ENCODE measurements at regions not wholly inside any gene's neighbourhood (a gene's known extent, or its start where the extent isn't known, plus 50 kb on each side); places are given as distances from the start of the nearest gene placed in this dataset.

- H3K4me3 ChIP-seq, result no peak overlapping the region
- no peaks in the 10 kb centered on the region for H3K27me3 ChIP-seq
- H3K36me3 ChIP-seq, result no peaks in the 10 kb centered on the region
- 54% methylated on average over 6 of the region's 6 CpGs for WGBS (ENCODE audit: insufficient coverage, low coverage, low lambda C conversion rate, missing lambda C conversion rate)
- no peak for TF ChIP-seq POLR2A (IDR thresholded peaks at IDR 0.05)
- TF ChIP-seq, protein P1, sequence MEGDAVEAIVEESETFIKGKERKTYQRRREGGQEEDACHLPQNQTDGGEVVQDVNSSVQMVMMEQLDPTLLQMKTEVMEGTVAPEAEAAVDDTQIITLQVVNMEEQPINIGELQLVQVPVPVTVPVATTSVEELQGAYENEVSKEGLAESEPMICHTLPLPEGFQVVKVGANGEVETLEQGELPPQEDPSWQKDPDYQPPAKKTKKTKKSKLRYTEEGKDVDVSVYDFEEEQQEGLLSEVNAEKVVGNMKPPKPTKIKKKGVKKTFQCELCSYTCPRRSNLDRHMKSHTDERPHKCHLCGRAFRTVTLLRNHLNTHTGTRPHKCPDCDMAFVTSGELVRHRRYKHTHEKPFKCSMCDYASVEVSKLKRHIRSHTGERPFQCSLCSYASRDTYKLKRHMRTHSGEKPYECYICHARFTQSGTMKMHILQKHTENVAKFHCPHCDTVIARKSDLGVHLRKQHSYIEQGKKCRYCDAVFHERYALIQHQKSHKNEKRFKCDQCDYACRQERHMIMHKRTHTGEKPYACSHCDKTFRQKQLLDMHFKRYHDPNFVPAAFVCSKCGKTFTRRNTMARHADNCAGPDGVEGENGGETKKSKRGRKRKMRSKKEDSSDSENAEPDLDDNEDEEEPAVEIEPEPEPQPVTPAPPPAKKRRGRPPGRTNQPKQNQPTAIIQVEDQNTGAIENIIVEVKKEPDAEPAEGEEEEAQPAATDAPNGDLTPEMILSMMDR (IDR thresholded peaks at IDR 0.05), result no peak
- DNase-seq (no peak), ATAC-seq (no peak)
- no peaks in the 10 kb centered on the region for H3K4me1 ChIP-seq
- intact Hi-C loops (cut with DNase I), result no loop called here
- H3K9me3 ChIP-seq, result no peaks in the 10 kb centered on the region
- no peak overlapping the region for H3K27ac ChIP-seq
These were observed 352.4 kb downstream of the SOCS6 start for GRCh38 chr18:70641156-70641775.

DNA sequence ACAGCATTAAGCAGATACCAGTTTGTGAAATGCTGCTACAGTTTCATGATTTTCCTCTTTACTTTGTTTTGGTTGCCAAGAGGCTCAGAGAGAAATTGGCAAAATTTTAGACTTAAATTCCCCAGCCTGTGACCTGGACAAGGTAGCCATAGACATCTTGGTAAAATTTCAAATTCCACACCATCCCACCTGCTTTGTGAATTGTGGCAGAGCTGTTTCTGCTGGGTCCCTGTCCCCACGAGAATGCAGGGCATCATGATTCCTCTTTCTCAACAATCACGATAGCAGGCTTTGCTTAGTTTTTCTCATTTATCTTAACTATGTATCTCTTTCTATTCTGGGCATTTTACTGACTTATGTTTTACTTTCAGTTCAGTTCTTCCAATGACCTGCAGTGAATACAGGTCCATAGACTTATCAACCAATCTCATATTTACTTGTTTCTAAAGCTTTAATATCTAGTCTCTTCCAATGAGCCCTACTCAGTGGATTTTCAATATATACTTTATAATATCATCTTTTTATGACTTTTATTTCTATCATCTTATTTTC lies 351.6 kb downstream of the SOCS6 start:
- no peak for DNase-seq
- Histone ChIP-seq H3K27me3 (no peaks in the 10 kb centered on the region), H3K36me3 (no peaks in the 10 kb centered on the region), H3K9me3 (no peaks in the 10 kb centered on the region), H3K27ac (no peak overlapping the region), H3K4me3 (no peak overlapping the region), H3K4me1 (no peaks in the 10 kb centered on the region)
- no peak for ATAC-seq
- TF ChIP-seq, protein P1 (IDR thresholded peaks at IDR 0.05), result no peak
- TF ChIP-seq POLR2A (IDR thresholded peaks at IDR 0.05), result no peak
- WGBS (ENCODE audit: insufficient coverage, low coverage, low lambda C conversion rate, missing lambda C conversion rate), result 32% methylated on average over 2 of the region's 2 CpGs
- intact Hi-C loops (cut with DNase I), result no loop called here

DNA sequence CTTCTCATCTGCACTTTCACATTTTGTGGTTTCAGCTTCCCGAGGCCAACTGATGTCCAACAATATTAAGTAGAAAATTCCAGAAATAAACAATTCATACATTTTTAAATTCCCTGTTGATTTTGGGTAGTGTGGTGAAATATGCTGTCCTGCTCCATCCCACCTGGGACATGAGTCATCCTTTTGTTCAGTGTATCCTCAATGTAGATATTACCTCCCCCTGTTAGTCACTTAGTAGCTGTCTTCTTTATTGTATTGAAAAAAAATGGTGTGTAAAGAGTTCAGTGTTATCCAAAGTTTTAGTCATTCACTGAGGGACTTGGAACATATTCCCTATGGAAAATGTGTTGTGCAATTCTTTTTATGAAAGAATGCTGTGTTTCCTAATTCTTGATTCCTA lies 348.1 kb downstream of the SOCS6 start:
- no peak overlapping the region for H3K4me3 ChIP-seq
- TF ChIP-seq, protein P1 (IDR thresholded peaks at IDR 0.05), result no peak
- no peak for TF ChIP-seq POLR2A (IDR thresholded peaks at IDR 0.05)
- no peak overlapping the region for H3K27ac ChIP-seq
- no peaks in the 10 kb centered on the region for H3K9me3 ChIP-seq
- intact Hi-C loops (cut with DNase I), result no loop called here
- DNase-seq (no peak), ATAC-seq (no peak)
- no peaks in the 10 kb centered on the region for H3K4me1 ChIP-seq
- WGBS (ENCODE audit: insufficient coverage, low coverage, low lambda C conversion rate, missing lambda C conversion rate), result 79% methylated on average over 1 of the region's 1 CpG
- H3K36me3 ChIP-seq, result no peaks in the 10 kb centered on the region
- H3K27me3 ChIP-seq, result no peaks in the 10 kb centered on the region

DNA sequence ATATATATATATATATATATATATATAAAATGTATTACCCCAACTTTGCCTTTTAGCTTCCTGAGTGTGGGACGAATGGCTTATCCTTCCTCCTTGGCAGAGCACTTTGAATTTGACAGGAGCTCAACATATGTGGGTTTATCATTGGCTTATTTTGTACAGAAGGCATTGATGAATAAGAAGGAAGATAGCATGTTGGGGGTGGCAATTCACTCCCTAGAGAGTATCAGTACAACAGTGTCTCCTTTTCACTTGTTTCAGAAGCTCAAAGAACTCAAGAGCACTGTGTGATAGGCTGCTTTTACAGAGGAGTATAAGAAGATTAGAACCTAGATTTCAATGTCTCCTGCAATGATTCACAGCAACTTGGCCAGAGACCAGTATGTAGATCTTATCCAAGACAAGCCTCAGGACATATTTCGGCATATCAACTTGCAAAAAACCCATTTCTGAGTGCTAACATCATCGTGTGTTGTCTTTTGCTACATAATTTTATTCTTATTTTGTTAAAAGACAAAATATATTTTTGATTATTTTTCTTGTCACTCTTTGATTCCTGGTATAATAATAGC lies 345.8 kb downstream of the SOCS6 start:
- Histone ChIP-seq H3K27ac (no peak overlapping the region), H3K27me3 (no peaks in the 10 kb centered on the region), H3K36me3 (no peaks in the 10 kb centered on the region), H3K4me1 (no peaks in the 10 kb centered on the region), H3K4me3 (no peak overlapping the region), H3K9me3 (no peaks in the 10 kb centered on the region)
- WGBS (ENCODE audit: insufficient coverage, low coverage, low lambda C conversion rate, missing lambda C conversion rate), result 64% methylated on average over 3 of the region's 3 CpGs
- DNase-seq (no peak), ATAC-seq (no peak)
- intact Hi-C loops (cut with DNase I), result no loop called here
- TF ChIP-seq POLR2A (IDR thresholded peaks at IDR 0.05), result no peak
- TF ChIP-seq, protein P1 (IDR thresholded peaks at IDR 0.05), result no peak

All from right lobe of liver (tissue), 6 donors.